HepG2 (cell line): ENCODE measurements at regions not wholly inside any gene's neighbourhood (a gene's known extent, or its start where the extent isn't known, plus 50 kb on each side); places are given as distances from the start of the nearest gene placed in this dataset.

Source experiments
- CHD4 ChIP-seq: fragments of 200-600 bp; sonication (generic); IDR thresholded peaks from 2 replicates; pipeline ENCODE4 v1.7.0; 2017; ENCODE audit warnings: mild to moderate bottlenecking, low read length, borderline replicate concordance
- GATAD2A ChIP-seq: IDR thresholded peaks from 2 replicates; pipeline ENCODE4 v1.6.1; 2016
- HINFP ChIP-seq: sonication (generic); formaldehyde crosslinking; IDR thresholded peaks from 2 replicates; pipeline ENCODE4 v1.4.0; 2020; ENCODE audit warnings: low read depth, mild to moderate bottlenecking, missing genetic modification reagents
- KIAA2018 ChIP-seq: sonication (generic); formaldehyde crosslinking; IDR thresholded peaks from 2 replicates; pipeline ENCODE4 v1.5.0; 2020; ENCODE audit warnings: mild to moderate bottlenecking, missing genetic modification reagents, borderline replicate concordance
- RFXANK ChIP-seq: IDR thresholded peaks from 2 replicates; pipeline ENCODE4 v1.6.1; 2016
- TFAP4 ChIP-seq: sonication (generic); IDR thresholded peaks from 2 replicates; pipeline ENCODE4 v1.6.1; 2016; ENCODE audit warnings: low read depth, borderline replicate concordance
- TRIM24 ChIP-seq: sonication (generic); formaldehyde crosslinking; IDR thresholded peaks from 2 replicates; pipeline ENCODE4 v1.8.0; 2022; ENCODE audit warnings: mild to moderate bottlenecking, missing genetic modification reagents
- ZBTB10 ChIP-seq: sonication (generic); formaldehyde crosslinking; IDR thresholded peaks from 2 replicates; pipeline ENCODE4 v1.4.0; 2020; ENCODE audit warnings: missing genetic modification reagents, borderline replicate concordance
- ZMYM4 ChIP-seq: sonication (generic); formaldehyde crosslinking; IDR thresholded peaks from 2 replicates; pipeline ENCODE4 v1.8.1; 2023; ENCODE audit warnings: mild to moderate bottlenecking, missing genetic modification reagents
- ZNF546 ChIP-seq: sonication (generic); formaldehyde crosslinking; conservative IDR thresholded peaks from 2 replicates; pipeline ENCODE4 v1.8.1; 2023; ENCODE audit warnings: mild to moderate bottlenecking, missing genetic modification reagents
- ZNF598 ChIP-seq: sonication (generic); formaldehyde crosslinking; IDR thresholded peaks from 2 replicates; pipeline ENCODE4 v1.5.1; 2020; ENCODE audit warnings: mild to moderate bottlenecking, missing genetic modification reagents, borderline replicate concordance
- ZNF841 ChIP-seq: sonication (generic); formaldehyde crosslinking; IDR thresholded peaks from 2 replicates; pipeline ENCODE4 v1.8.1; 2023; ENCODE audit warnings: missing genetic modification reagents, borderline replicate concordance
- ZSCAN30 ChIP-seq: sonication (generic); formaldehyde crosslinking; IDR thresholded peaks from 2 replicates; pipeline ENCODE4 v1.5.0; 2020; ENCODE audit warnings: mild to moderate bottlenecking, missing genetic modification reagents

GRCh38 chr14:61102549-61103466 lies 121.8 kb downstream of the SLC38A6 start (continued):
- TF ChIP-seq ZBTB10 (CRISPR knock-in tag), result no peak; the same call in 1 of the 2 replicates
- no peak for TF ChIP-seq ZSCAN30 (CRISPR knock-in tag)
- no peak for TF ChIP-seq ZNF546 (CRISPR knock-in tag)
- 0 out of 2 replicates have a peak, but pooled peaks have one; percentile 33 for TF ChIP-seq RFXANK
- TF ChIP-seq ZNF598 (CRISPR knock-in tag), result peak; percentile 31; the same call in 1 of the 2 replicates
- TF ChIP-seq CHD4, result peak; percentile 35; the same call in 1 of the 2 replicates
- peak; percentile 93 for TF ChIP-seq ZMYM4 (CRISPR knock-in tag)
- TF ChIP-seq KIAA2018 (CRISPR knock-in tag), result no peak
- no peak for TF ChIP-seq TRIM24 (CRISPR knock-in tag)
- TF ChIP-seq HINFP (CRISPR knock-in tag), result no peak
- peak; percentile 96 for TF ChIP-seq GATAD2A
- TF ChIP-seq ZNF841 (CRISPR knock-in tag), result no peak
- peak; percentile 43; the same call in 1 of the 2 replicates for TF ChIP-seq TFAP4
